Liver (tissue), 8 donors: ENCODE measurements at regions not wholly inside any gene's neighbourhood (a gene's known extent, or its start where the extent isn't known, plus 50 kb on each side); places are given as distances from the start of the nearest gene placed in this dataset.
A peak's percentile ranks its signal among the peaks of the same experiment; 100 is the strongest.

Experiments
- DNase-seq: peaks from one replicate; pipeline ENCODE4 v3.0.0-alpha.2; 2017; ENCODE audit warnings: low spot score
- H3K27ac ChIP-seq, 2 donors: one replicate each; pipeline ENCODE4 v1.7.0; 2013; ENCODE audit warnings: inconsistent platforms in 2 of 2, low read length in 2 of 2, control low read depth in 1 of 2, low read depth in 1 of 2, mild to moderate bottlenecking in 1 of 2
- H3K27me3 ChIP-seq, 4 donors: one replicate each; pipeline versions ENCODE4 v1.6.1 to v1.7.0; 2013; ENCODE audit warnings: low read length in 3 of 4, inconsistent platforms in 1 of 4, mild to moderate bottlenecking in 1 of 4, moderate library complexity in 1 of 4; ENCODE audit not compliant: control insufficient read depth in 4 of 4, insufficient read depth in 4 of 4
- H3K36me3 ChIP-seq, 4 donors: one replicate each; pipeline versions ENCODE4 v1.6.1 to v1.7.0; 2013; ENCODE audit warnings: low read length in 3 of 4, mild to moderate bottlenecking in 3 of 4, low read depth in 1 of 4, moderate library complexity in 1 of 4; ENCODE audit not compliant: control insufficient read depth in 4 of 4, insufficient read depth in 3 of 4
- H3K4me1 ChIP-seq, 4 donors: one replicate each; pipeline versions ENCODE4 v1.6.1 to v1.7.0; 2013; ENCODE audit warnings: low read length in 3 of 4, mild to moderate bottlenecking in 3 of 4, moderate library complexity in 1 of 4; ENCODE audit not compliant: control insufficient read depth in 4 of 4, insufficient read depth in 4 of 4
- H3K4me3 ChIP-seq, 3 donors: one replicate each; pipeline versions ENCODE4 v1.6.1 to v1.7.0; 2013; ENCODE audit warnings: low read length in 3 of 3, control low read depth in 1 of 3, low read depth in 1 of 3, mild to moderate bottlenecking in 1 of 3
- H3K9ac ChIP-seq, 2 donors: one replicate each; pipeline ENCODE4 v1.7.0; 2013; ENCODE audit warnings: low read length in 2 of 2, mild to moderate bottlenecking in 2 of 2, moderate library complexity in 2 of 2, control low read depth in 1 of 2, low read depth in 1 of 2
- H3K9me3 ChIP-seq, 4 donors: one replicate each; pipeline versions ENCODE4 v1.6.1 to v1.7.0; 2013; ENCODE audit warnings: low read length in 3 of 4; ENCODE audit not compliant: control insufficient read depth in 4 of 4
- EGR1 ChIP-seq, 2 donors: IDR thresholded peaks; 2 replicates each; pipeline ENCODE4 v1.6.1; 2016 to 2018; ENCODE audit warnings: antibody characterized with exemption in 2 of 2, low read depth in 2 of 2
- FOXA1 ChIP-seq: IDR thresholded peaks from 2 replicates; pipeline ENCODE4 v1.6.1; 2016; ENCODE audit warnings: antibody characterized with exemption
- FOXA2 ChIP-seq: IDR thresholded peaks from 2 replicates; pipeline ENCODE4 v1.6.1; 2016; ENCODE audit warnings: antibody characterized with exemption
- GABPA ChIP-seq, 2 donors: IDR thresholded peaks in 1 of 2; conservative IDR thresholded peaks in 1 of 2; 2 replicates each; pipeline ENCODE4 v1.6.1; 2016; ENCODE audit warnings: antibody characterized with exemption in 2 of 2, mild to moderate bottlenecking in 1 of 2, moderate library complexity in 1 of 2
- HNF4A ChIP-seq, 2 donors: conservative IDR thresholded peaks; 2 replicates each; pipeline ENCODE4 v1.6.1; 2016; ENCODE audit warnings: antibody characterized with exemption in 2 of 2, mild to moderate bottlenecking in 2 of 2
- JUND ChIP-seq, 2 donors: IDR thresholded peaks; 2 replicates each; pipeline ENCODE4 v1.6.1; 2016; ENCODE audit warnings: antibody characterized with exemption in 2 of 2
- NR2F2 ChIP-seq: IDR thresholded peaks from 2 replicates; pipeline ENCODE4 v1.6.1; 2016; ENCODE audit warnings: antibody characterized with exemption
- RAD21 ChIP-seq, 2 donors: IDR thresholded peaks; 2 replicates each; pipeline ENCODE4 v1.6.1; 2016; ENCODE audit warnings: antibody characterized with exemption in 2 of 2, mild to moderate bottlenecking in 2 of 2
- RXRA ChIP-seq, 2 donors: IDR thresholded peaks; 2 replicates each; pipeline ENCODE4 v1.6.1; 2017 to 2018; ENCODE audit warnings: antibody characterized with exemption in 2 of 2, mild to moderate bottlenecking in 1 of 2
- SP1 ChIP-seq: IDR thresholded peaks from 2 replicates; pipeline ENCODE4 v1.6.1; 2018; ENCODE audit warnings: antibody characterized with exemption, mild to moderate bottlenecking
- TAF1 ChIP-seq: conservative IDR thresholded peaks from 2 replicates; pipeline ENCODE4 v1.6.1; 2016; ENCODE audit warnings: antibody characterized with exemption, mild to moderate bottlenecking
- WGBS: extraction: QIAGEN DNeasy Blood & Tissue Kit; methylation state at CpG from one replicate; pipeline ENCODE4 v1.1.7; 2013; 5-methylcytosine and 5-hydroxymethylcytosine counted together
- TF ChIP-seq, protein P1 (sequence below): IDR thresholded peaks from 2 replicates; pipeline ENCODE4 v1.6.1; 2016; ENCODE audit warnings: antibody characterized with exemption
- TF ChIP-seq, protein P2 (sequence below): IDR thresholded peaks from 2 replicates; pipeline ENCODE4 v1.6.1; 2016; ENCODE audit warnings: antibody characterized with exemption
- TF ChIP-seq, protein P3 (sequence below): fragments of 150-350 bp; IDR thresholded peaks from 2 replicates; pipeline ENCODE4 v1.5.1; 2017; ENCODE audit warnings: improper control_type of control experiment, low read depth, low read length; ENCODE audit not compliant: missing input control
- TF ChIP-seq, protein P4 (sequence below): IDR thresholded peaks from 2 replicates; pipeline ENCODE4 v1.6.1; 2016; ENCODE audit warnings: antibody characterized with exemption
- donor health status: healthy.
- donor health status: healthy.
- donor health status: healthy.
- donor health status: healthy.
- donor health status: healthy.

DNA sequence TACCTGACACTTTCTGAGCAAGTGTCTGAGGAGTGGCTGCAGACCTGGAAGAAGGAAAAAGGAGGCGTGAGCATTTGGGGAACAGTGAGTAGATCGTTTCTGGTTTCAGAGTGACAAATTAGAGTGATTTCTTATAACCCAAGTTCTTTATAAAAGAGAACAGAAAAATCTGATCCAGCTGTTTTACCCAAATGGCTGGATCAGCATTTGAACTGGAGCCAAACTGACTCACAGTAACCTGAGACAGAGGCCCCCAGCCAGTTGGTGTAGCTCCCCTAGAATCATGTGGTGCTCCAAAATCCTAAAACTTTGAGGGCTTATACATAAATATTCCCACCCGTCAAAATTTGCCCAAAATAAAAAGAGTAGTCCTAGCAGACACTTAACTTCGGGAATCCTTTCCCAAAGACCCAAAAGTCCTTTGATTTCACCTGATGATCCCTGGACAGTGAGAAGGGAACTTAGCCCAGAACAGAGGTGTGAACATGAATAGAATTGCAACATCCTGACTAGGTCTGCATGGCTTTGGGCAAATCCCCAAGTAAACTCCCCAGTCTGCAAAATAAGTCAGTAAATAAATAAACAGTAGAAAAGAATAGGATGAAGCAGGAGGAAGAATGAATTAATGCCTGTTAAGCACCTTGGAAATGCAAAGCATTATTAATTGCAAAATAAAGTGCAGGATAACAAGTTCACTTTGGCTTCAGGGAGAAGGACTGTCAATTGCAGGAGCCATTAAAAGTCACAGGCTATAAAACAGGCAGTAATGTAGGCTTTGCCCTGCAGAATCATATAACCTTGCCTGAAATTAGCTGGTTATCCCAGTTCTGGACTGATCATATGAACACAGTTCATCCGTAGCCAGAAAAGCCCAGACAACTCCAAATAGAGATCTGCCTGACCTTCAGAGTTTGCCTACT lies 262.0 kb upstream of the JARID2 start:
- Histone ChIP-seq H3K27ac (no peak overlapping the region), H3K27me3 (no peaks in the 10 kb centered on the region), H3K4me3 (no peak overlapping the region), H3K9ac (no peak overlapping the region), H3K4me1 (peaks cover 0 to 9% (median 6%) of the 10 kb centered on the region in 4 donors), H3K9me3 (no peaks in the 10 kb centered on the region), H3K36me3 (no peaks in the 10 kb centered on the region)
- peak; percentile 10 to 45 for TF ChIP-seq HNF4A (conservative IDR thresholded peaks at IDR 0.05)
- TF ChIP-seq, protein P1, sequence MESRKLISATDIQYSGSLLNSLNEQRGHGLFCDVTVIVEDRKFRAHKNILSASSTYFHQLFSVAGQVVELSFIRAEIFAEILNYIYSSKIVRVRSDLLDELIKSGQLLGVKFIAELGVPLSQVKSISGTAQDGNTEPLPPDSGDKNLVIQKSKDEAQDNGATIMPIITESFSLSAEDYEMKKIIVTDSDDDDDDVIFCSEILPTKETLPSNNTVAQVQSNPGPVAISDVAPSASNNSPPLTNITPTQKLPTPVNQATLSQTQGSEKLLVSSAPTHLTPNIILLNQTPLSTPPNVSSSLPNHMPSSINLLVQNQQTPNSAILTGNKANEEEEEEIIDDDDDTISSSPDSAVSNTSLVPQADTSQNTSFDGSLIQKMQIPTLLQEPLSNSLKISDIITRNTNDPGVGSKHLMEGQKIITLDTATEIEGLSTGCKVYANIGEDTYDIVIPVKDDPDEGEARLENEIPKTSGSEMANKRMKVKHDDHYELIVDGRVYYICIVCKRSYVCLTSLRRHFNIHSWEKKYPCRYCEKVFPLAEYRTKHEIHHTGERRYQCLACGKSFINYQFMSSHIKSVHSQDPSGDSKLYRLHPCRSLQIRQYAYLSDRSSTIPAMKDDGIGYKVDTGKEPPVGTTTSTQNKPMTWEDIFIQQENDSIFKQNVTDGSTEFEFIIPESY = no peak
- TF ChIP-seq EGR1 (IDR thresholded peaks at IDR 0.05; ENCODE audit: low read depth in 2 of 2) = no peak
- peak in 1 of 2 donors; percentile 36 for TF ChIP-seq RXRA (IDR thresholded peaks at IDR 0.05)
- peak in 1 of 2 donors; percentile 7 for TF ChIP-seq RAD21 (IDR thresholded peaks at IDR 0.05)
- DNase-seq = no peak
- WGBS = 61% methylated on average over 5 of the region's 5 CpGs

DNA sequence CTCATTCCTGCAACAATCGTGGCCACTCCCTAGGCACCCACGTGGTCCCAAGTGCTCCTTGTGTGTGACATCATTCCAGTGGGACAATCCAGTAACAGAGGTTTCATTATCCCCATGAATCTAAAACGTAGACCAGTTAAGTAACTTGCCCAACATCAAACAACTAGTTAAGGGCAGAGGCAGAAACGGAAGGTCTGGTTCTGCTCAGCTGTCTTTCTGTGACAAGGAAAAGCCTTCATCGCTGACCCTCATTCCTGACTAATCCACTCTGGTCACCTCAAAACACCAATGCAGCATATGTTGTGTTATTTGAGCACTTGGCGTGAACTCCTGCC lies 261.4 kb upstream of the JARID2 start:
- WGBS = 46% methylated on average over 6 of the region's 6 CpGs
- Histone ChIP-seq H3K4me3 (no peak overlapping the region), H3K4me1 (peaks cover 0 to 9% (median 6%) of the 10 kb centered on the region in 4 donors), H3K27ac (no peak overlapping the region), H3K9me3 (no peaks in the 10 kb centered on the region), H3K36me3 (no peaks in the 10 kb centered on the region), H3K9ac (no peak overlapping the region), H3K27me3 (no peaks in the 10 kb centered on the region)
- TF ChIP-seq, protein P2, sequence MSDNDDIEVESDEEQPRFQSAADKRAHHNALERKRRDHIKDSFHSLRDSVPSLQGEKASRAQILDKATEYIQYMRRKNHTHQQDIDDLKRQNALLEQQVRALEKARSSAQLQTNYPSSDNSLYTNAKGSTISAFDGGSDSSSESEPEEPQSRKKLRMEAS = no peak
- DNase-seq = no peak

DNA sequence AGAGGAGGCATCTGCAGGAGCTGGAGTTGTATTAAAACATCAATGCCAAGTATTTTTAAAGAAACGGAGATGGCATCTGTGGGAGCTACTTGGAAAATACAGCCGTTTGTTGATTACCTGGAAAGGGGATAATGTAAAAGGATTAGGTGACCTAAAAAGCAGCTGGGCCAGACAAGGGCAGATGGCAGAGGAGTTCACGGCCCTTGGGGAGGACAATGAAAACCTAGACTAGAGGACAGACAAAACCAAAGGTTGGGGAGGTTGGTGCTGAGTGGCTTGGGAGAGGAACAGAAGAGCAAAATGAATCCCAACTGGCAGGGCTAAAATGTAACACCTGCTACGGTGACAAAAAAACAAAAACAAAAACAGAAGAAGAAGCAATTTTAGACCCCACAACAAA lies 260.5 kb upstream of the JARID2 start:
- DNase-seq = no peak
- TF ChIP-seq SP1 (no peak), RAD21 (IDR thresholded peaks at IDR 0.05) (no peak), JUND (IDR thresholded peaks at IDR 0.05) (no peak), EGR1 (IDR thresholded peaks at IDR 0.05; ENCODE audit: low read depth in 2 of 2) (no peak)
- Histone ChIP-seq H3K4me3 (no peak overlapping the region), H3K27ac (no peak overlapping the region), H3K27me3 (no peaks in the 10 kb centered on the region), H3K36me3 (no peaks in the 10 kb centered on the region), H3K4me1 (peaks cover 0 to 9% (median 6%) of the 10 kb centered on the region in 4 donors), H3K9ac (no peak overlapping the region), H3K9me3 (no peaks in the 10 kb centered on the region)
- 88% methylated on average over 4 of the region's 4 CpGs for WGBS

DNA sequence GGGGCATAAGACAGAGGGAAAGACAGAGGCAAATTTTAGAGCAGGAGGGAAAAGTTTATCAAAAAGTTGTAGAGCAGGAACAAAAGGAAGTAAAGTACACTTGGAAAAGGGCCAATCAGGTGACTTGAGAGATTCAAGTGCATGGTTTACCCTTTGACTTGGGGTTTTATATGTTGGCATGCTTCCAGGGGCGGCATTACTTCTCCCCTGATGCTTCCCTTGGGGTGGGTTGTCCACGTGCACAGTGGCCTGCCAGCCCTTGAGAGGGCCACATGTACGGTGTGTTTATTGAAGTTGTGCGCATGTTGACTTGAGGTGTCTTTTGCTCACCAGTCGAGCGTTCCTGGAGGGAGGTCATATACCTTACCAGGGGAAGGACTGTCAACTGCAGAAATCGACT lies 259.5 kb upstream of the JARID2 start:
- Histone ChIP-seq H3K36me3 (no peaks in the 10 kb centered on the region), H3K9ac (no peak overlapping the region), H3K9me3 (no peaks in the 10 kb centered on the region), H3K4me3 (no peak overlapping the region), H3K4me1 (peaks cover 0 to 9% (median 6%) of the 10 kb centered on the region in 4 donors), H3K27me3 (no peaks in the 10 kb centered on the region), H3K27ac (no peak overlapping the region)
- TF ChIP-seq RAD21 (IDR thresholded peaks at IDR 0.05) = no peak
- no peak for TF ChIP-seq HNF4A (conservative IDR thresholded peaks at IDR 0.05)
- no peak for TF ChIP-seq FOXA1
- TF ChIP-seq, protein P1 = no peak
- no peak for TF ChIP-seq SP1
- no peak for TF ChIP-seq FOXA2
- no peak for TF ChIP-seq JUND (IDR thresholded peaks at IDR 0.05)
- no peak for TF ChIP-seq RXRA (IDR thresholded peaks at IDR 0.05)
- TF ChIP-seq, protein P3, sequence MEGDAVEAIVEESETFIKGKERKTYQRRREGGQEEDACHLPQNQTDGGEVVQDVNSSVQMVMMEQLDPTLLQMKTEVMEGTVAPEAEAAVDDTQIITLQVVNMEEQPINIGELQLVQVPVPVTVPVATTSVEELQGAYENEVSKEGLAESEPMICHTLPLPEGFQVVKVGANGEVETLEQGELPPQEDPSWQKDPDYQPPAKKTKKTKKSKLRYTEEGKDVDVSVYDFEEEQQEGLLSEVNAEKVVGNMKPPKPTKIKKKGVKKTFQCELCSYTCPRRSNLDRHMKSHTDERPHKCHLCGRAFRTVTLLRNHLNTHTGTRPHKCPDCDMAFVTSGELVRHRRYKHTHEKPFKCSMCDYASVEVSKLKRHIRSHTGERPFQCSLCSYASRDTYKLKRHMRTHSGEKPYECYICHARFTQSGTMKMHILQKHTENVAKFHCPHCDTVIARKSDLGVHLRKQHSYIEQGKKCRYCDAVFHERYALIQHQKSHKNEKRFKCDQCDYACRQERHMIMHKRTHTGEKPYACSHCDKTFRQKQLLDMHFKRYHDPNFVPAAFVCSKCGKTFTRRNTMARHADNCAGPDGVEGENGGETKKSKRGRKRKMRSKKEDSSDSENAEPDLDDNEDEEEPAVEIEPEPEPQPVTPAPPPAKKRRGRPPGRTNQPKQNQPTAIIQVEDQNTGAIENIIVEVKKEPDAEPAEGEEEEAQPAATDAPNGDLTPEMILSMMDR = no peak
- TF ChIP-seq, protein P2 = no peak
- no peak for TF ChIP-seq NR2F2
- TF ChIP-seq, protein P4, sequence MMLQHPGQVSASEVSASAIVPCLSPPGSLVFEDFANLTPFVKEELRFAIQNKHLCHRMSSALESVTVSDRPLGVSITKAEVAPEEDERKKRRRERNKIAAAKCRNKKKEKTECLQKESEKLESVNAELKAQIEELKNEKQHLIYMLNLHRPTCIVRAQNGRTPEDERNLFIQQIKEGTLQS = no peak
- no peak for TF ChIP-seq GABPA (IDR thresholded peaks at IDR 0.05 in 1 of 2, conservative IDR thresholded peaks at IDR 0.05 in 1 of 2)
- TF ChIP-seq TAF1 = no peak
- DNase-seq = no peak
- WGBS = 84% methylated on average over 7 of the region's 7 CpGs
